SK-N-SH (cell line): ENCODE measurements at regions not wholly inside any gene's neighbourhood (a gene's known extent, or its start where the extent isn't known, plus 50 kb on each side); places are given as distances from the start of the nearest gene placed in this dataset.

ENCODE experiments used
- CTCF ChIA-PET: fragments of 300-600, 350-600 bp; formaldehyde crosslinking; extraction: SDS; loops from one replicate; lab custom pipeline; 2021; lab: Yijun Ruan, JAX
- POLR2A ChIA-PET: fragments of 350-600 bp; sonication (Branson Sonifier 250); formaldehyde crosslinking; extraction: SDS; loops from one replicate; lab custom pipeline; 2020; ENCODE audit warnings: antibody characterized with exemption, inconsistent platforms; lab: Yijun Ruan, JAX
- DNase-seq: peaks from one replicate; pipeline ENCODE4 v3.0.0; 2012
- H2AFZ ChIP-seq: fragments of 200-600 bp; sonication (generic); 2 replicates; pipeline ENCODE4 v1.8.1; 2016; ENCODE audit warnings: antibody characterized with exemption, mild to moderate bottlenecking, low read depth
- H3F3A ChIP-seq: fragments of 200-600 bp; sonication (generic); replicated peaks from 2 replicates; pipeline ENCODE3; 2016; ENCODE audit warnings: antibody characterized with exemption, mild to moderate bottlenecking; ENCODE audit not compliant: insufficient read depth
- H3K27ac ChIP-seq, 2 experiments: fragments of 200-500 bp in 1 of 2; fragments of 200-600 bp in 1 of 2; sonication (Bioruptor generic) in 1 of 2; sonication (generic), shearing (Covaris generic) in 1 of 2; 2 replicates each; pipeline versions ENCODE4 v1.5.1 to v1.6.1; 2014 to 2016; ENCODE audit warnings: low read depth in 2 of 2, inconsistent platforms in 1 of 2, low read length in 1 of 2, mild to moderate bottlenecking in 1 of 2, mixed read lengths in 1 of 2
- H3K27me3 ChIP-seq: fragments of 200-600 bp; sonication (generic), shearing (Covaris generic); 2 replicates; pipeline ENCODE4 v1.6.1; 2016; ENCODE audit warnings: mixed run types; ENCODE audit not compliant: insufficient read depth
- H3K36me3 ChIP-seq, 2 experiments: fragments of 200-500 bp in 1 of 2; fragments of 200-600 bp in 1 of 2; sonication (Bioruptor generic) in 1 of 2; sonication (generic) in 1 of 2; replicated peaks in 1 of 2; 2 replicates each; pipeline versions ENCODE3 to v1.5.1; 2014 to 2016; ENCODE audit warnings: low read length in 1 of 2, mild to moderate bottlenecking in 1 of 2; ENCODE audit not compliant: insufficient read depth in 2 of 2, control insufficient read depth in 1 of 2
- H3K4me1 ChIP-seq, 2 experiments: fragments of 200-500 bp in 1 of 2; fragments of 200-600 bp in 1 of 2; sonication (Bioruptor generic) in 1 of 2; sonication (generic), shearing (Covaris generic) in 1 of 2; 2 replicates each; pipeline versions ENCODE4 v1.5.1 to v1.6.1; 2014 to 2016; ENCODE audit warnings: low read depth in 1 of 2, low read length in 1 of 2, mixed run types in 1 of 2; ENCODE audit not compliant: insufficient read depth in 2 of 2, control insufficient read depth in 1 of 2
- H3K4me2 ChIP-seq: fragments of 200-600 bp; sonication (generic), shearing (Covaris generic); 2 replicates; pipeline ENCODE4 v1.6.1; 2017; ENCODE audit warnings: mixed run types
- H3K4me3 ChIP-seq, 2 experiments: fragments of 200-500 bp in 1 of 2; fragments of 200-600 bp in 1 of 2; sonication (Bioruptor generic) in 1 of 2; sonication (generic), shearing (Covaris generic) in 1 of 2; 2 replicates each; pipeline versions ENCODE4 v1.5.1 to v1.8.1; 2014 to 2016; ENCODE audit warnings: low read depth in 2 of 2, inconsistent platforms in 1 of 2, low read length in 1 of 2, mild to moderate bottlenecking in 1 of 2, mixed read lengths in 1 of 2, moderate library complexity in 1 of 2
- H3K79me2 ChIP-seq: fragments of 200-600 bp; sonication (generic); 2 replicates; pipeline ENCODE4 v1.8.1; 2017; ENCODE audit warnings: mild to moderate bottlenecking; ENCODE audit not compliant: insufficient read depth
- H3K9ac ChIP-seq: fragments of 200-600 bp; sonication (generic); 2 replicates; pipeline ENCODE4 v1.6.1; 2017; ENCODE audit warnings: mixed run types
- H3K9me2 ChIP-seq: fragments of 200-600 bp; sonication (generic); 2 replicates; pipeline ENCODE4 v1.6.1; 2017; ENCODE audit warnings: mixed run types
- H3K9me3 ChIP-seq: fragments of 200-600 bp; sonication (generic); 2 replicates; pipeline ENCODE4 v1.6.1; 2017; ENCODE audit warnings: mixed run types, mild to moderate bottlenecking, moderate library complexity
- H4K20me1 ChIP-seq: fragments of 200-600 bp; sonication (generic); 2 replicates; pipeline ENCODE4 v1.6.1; 2017; ENCODE audit warnings: mild to moderate bottlenecking, mixed run types; ENCODE audit not compliant: insufficient read depth
- CHD2 ChIP-seq: fragments of 150-350 bp; IDR thresholded peaks from 2 replicates; pipeline ENCODE4 v1.6.1; 2018; ENCODE audit warnings: low read length; ENCODE audit not compliant: partially characterized antibody
- ELF1 ChIP-seq: IDR thresholded peaks from 2 replicates; pipeline ENCODE4 v1.4.0; 2012
- EP300 ChIP-seq, 2 experiments: IDR thresholded peaks; 2 replicates each; pipeline versions ENCODE4 v1.4.0 to v1.6.1; 2012; ENCODE audit warnings: borderline replicate concordance in 1 of 2, low read depth in 1 of 2, low read length in 1 of 2
- EZH2phosphoT487 ChIP-seq: fragments of 200-600 bp; sonication (generic); IDR thresholded peaks from 2 replicates; pipeline ENCODE4 v1.6.1; 2017; ENCODE audit warnings: low read depth, mixed run types, mild to moderate bottlenecking, antibody characterized with exemption, moderate library complexity, borderline replicate concordance
- FOSL2 ChIP-seq: IDR thresholded peaks from 2 replicates; pipeline ENCODE4 v1.4.0; 2012; ENCODE audit warnings: low read depth, mild to moderate bottlenecking, moderate library complexity, borderline replicate concordance
- FOXJ3 ChIP-seq: sonication (generic); formaldehyde crosslinking; IDR thresholded peaks from 2 replicates; pipeline ENCODE4 v1.5.1; 2020; ENCODE audit warnings: mild to moderate bottlenecking, missing genetic modification reagents
- FOXM1 ChIP-seq: IDR thresholded peaks from 2 replicates; pipeline ENCODE4 v1.4.0; 2012; ENCODE audit warnings: low read depth, mild to moderate bottlenecking
- GABPA ChIP-seq: IDR thresholded peaks from 2 replicates; pipeline ENCODE4 v1.4.0; 2012; ENCODE audit warnings: low read depth, mild to moderate bottlenecking
- JUND ChIP-seq: IDR thresholded peaks from 2 replicates; pipeline ENCODE4 v1.4.0; 2012
- MEF2A ChIP-seq: IDR thresholded peaks from 2 replicates; pipeline ENCODE4 v1.4.0; 2012; ENCODE audit warnings: low read depth, borderline replicate concordance
- MXI1 ChIP-seq: IDR thresholded peaks from 2 replicates; pipeline ENCODE4 v1.6.1; 2012; ENCODE audit warnings: mild to moderate bottlenecking, low read depth, low read length, improper control_type of control experiment
- RAD21 ChIP-seq: IDR thresholded peaks from 2 replicates; pipeline ENCODE4 v1.6.1; 2012; ENCODE audit warnings: mild to moderate bottlenecking, low read length
- RFX5 ChIP-seq: IDR thresholded peaks from 2 replicates; pipeline ENCODE4 v1.6.1; 2012; ENCODE audit warnings: mild to moderate bottlenecking, improper control_type of control experiment, low read length
- SIN3A ChIP-seq: IDR thresholded peaks from 2 replicates; pipeline ENCODE4 v1.6.1; 2012; ENCODE audit warnings: low read depth, mild to moderate bottlenecking, low read length, moderate library complexity, borderline replicate concordance
- SMC3 ChIP-seq: IDR thresholded peaks from 2 replicates; pipeline ENCODE4 v1.6.1; 2012; ENCODE audit warnings: low read depth, low read length, improper control_type of control experiment
- WGBS: methylation state at CpG from one replicate; pipeline ENCODE4 v1.1.6; 2017; ENCODE audit warnings: low lambda C conversion rate; 5-methylcytosine and 5-hydroxymethylcytosine counted together
- TF ChIP-seq, protein P1 (sequence below): fragments of 150-350 bp; IDR thresholded peaks from 2 replicates; pipeline ENCODE4 v1.6.1; 2017; ENCODE audit warnings: antibody characterized with exemption, low read length, low read depth, borderline replicate concordance
- TF ChIP-seq, protein P2 (sequence below): IDR thresholded peaks from 2 replicates; pipeline ENCODE4 v1.4.0; 2012; ENCODE audit warnings: low read depth, borderline replicate concordance
- TF ChIP-seq, protein P3 (sequence below): IDR thresholded peaks from 2 replicates; pipeline ENCODE4 v1.4.0; 2012; ENCODE audit warnings: low read depth
- TF ChIP-seq, protein P4 (sequence below): fragments of 150-350 bp; IDR thresholded peaks from 2 replicates; pipeline ENCODE4 v1.6.1; 2016; ENCODE audit warnings: mild to moderate bottlenecking, low read depth, low read length
- TF ChIP-seq, protein P5 (sequence below): IDR thresholded peaks from 2 replicates; pipeline ENCODE4; 2012

DNA sequence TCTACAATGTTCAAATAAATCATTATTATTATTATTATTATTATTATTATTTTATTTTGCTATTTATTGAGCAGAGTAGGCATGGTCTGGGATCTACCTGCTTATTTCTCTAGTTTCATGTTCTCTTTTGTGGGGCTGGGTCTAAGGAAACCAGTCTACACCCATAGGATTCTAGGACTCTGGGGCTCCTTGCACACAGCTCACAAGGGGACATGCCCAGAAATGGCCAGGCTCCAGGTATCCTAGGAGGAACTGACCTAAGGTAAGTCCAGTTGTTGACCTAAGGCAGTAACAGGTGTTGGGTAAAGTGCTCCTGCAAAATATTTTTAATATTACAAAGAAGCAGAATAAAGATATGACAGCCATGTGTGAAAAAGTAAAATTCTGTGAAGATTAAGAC, 149.6 kb upstream of the TBL1XR1 start:
- Histone ChIP-seq H4K20me1 (no peaks in the 10 kb centered on the region), H3K27ac (no peak overlapping the region), H3K27me3 (no peaks in the 10 kb centered on the region), H3K79me2 (no peaks in the 10 kb centered on the region), H3K4me1 (peaks cover 7 to 28% of the 10 kb centered on the region in 2 experiments), H3K36me3 (no peaks in the 10 kb centered on the region), H3K4me3 (no peak overlapping the region), H3K9ac (no peak overlapping the region), H3K4me2 (no peak overlapping the region), H2AFZ (no peak overlapping the region), H3K9me2 (no peaks in the 10 kb centered on the region), H3F3A (peaks cover 11% of the 10 kb centered on the region), H3K9me3 (no peaks in the 10 kb centered on the region)
- TF ChIP-seq, protein P1, sequence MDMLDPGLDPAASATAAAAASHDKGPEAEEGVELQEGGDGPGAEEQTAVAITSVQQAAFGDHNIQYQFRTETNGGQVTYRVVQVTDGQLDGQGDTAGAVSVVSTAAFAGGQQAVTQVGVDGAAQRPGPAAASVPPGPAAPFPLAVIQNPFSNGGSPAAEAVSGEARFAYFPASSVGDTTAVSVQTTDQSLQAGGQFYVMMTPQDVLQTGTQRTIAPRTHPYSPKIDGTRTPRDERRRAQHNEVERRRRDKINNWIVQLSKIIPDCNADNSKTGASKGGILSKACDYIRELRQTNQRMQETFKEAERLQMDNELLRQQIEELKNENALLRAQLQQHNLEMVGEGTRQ = no peak
- no peak for TF ChIP-seq MXI1
- no peak for TF ChIP-seq RFX5
- no peak for TF ChIP-seq MEF2A
- no peak for TF ChIP-seq FOXJ3 (CRISPR knock-in tag)
- TF ChIP-seq ELF1 = no peak
- ChIA-PET CTCF (no interaction called here), POLR2A (no interaction called here)
- no peak for DNase-seq

DNA sequence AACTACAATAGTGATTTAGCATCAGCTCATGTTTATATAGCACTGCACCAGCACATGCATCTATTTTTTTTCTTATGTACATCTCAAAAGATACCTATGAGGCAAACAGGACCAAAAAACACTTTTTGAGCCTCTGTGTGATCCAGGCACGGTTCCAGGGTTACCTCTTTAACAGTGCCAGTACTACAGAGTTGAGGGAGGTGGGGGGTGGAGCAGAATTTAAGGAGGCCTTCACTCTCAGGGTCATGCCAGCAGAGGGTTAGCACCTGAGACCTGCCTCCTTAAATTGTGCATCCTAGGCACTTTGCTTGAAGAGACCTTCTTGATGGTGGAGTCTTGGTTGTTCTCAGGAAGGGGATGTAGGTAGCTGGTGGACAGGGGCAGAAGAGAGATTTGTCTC, 150.3 kb upstream of the TBL1XR1 start:
- Histone ChIP-seq H3K9ac (no peak overlapping the region), H3K4me1 (peaks cover 7 to 28% of the 10 kb centered on the region in 2 experiments), H3K4me3 (no peak overlapping the region), H3K79me2 (no peaks in the 10 kb centered on the region), H3K27me3 (no peaks in the 10 kb centered on the region), H3K9me3 (no peaks in the 10 kb centered on the region; the same call in 1 of the 2 replicates), H3K36me3 (no peaks in the 10 kb centered on the region), H3K27ac (no peak overlapping the region), H3K4me2 (no peak overlapping the region), H3F3A (peaks cover 11% of the 10 kb centered on the region), H3K9me2 (no peaks in the 10 kb centered on the region), H4K20me1 (no peaks in the 10 kb centered on the region), H2AFZ (no peak overlapping the region)
- CTCF ChIA-PET = no interaction called here
- TF ChIP-seq, protein P2, sequence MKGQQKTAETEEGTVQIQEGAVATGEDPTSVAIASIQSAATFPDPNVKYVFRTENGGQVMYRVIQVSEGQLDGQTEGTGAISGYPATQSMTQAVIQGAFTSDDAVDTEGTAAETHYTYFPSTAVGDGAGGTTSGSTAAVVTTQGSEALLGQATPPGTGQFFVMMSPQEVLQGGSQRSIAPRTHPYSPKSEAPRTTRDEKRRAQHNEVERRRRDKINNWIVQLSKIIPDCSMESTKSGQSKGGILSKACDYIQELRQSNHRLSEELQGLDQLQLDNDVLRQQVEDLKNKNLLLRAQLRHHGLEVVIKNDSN = no peak
- no peak for TF ChIP-seq EZH2phosphoT487
- TF ChIP-seq JUND = no peak
- TF ChIP-seq RAD21 = no peak
- no peak for TF ChIP-seq FOSL2
- no peak for TF ChIP-seq EP300 (IDR thresholded peaks at IDR 0.05; ENCODE audit: borderline replicate concordance in 1 of 2, low read depth in 1 of 2, low read length in 1 of 2)
- no peak for TF ChIP-seq MEF2A
- TF ChIP-seq FOXM1 = no peak
- no peak for TF ChIP-seq RFX5
- TF ChIP-seq, protein P3, sequence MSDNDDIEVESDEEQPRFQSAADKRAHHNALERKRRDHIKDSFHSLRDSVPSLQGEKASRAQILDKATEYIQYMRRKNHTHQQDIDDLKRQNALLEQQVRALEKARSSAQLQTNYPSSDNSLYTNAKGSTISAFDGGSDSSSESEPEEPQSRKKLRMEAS = no peak
- no peak for TF ChIP-seq SMC3
- no peak for TF ChIP-seq GABPA
- no peak for TF ChIP-seq SIN3A
- TF ChIP-seq, protein P4, sequence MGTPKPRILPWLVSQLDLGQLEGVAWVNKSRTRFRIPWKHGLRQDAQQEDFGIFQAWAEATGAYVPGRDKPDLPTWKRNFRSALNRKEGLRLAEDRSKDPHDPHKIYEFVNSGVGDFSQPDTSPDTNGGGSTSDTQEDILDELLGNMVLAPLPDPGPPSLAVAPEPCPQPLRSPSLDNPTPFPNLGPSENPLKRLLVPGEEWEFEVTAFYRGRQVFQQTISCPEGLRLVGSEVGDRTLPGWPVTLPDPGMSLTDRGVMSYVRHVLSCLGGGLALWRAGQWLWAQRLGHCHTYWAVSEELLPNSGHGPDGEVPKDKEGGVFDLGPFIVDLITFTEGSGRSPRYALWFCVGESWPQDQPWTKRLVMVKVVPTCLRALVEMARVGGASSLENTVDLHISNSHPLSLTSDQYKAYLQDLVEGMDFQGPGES = no peak
- TF ChIP-seq, protein P5, sequence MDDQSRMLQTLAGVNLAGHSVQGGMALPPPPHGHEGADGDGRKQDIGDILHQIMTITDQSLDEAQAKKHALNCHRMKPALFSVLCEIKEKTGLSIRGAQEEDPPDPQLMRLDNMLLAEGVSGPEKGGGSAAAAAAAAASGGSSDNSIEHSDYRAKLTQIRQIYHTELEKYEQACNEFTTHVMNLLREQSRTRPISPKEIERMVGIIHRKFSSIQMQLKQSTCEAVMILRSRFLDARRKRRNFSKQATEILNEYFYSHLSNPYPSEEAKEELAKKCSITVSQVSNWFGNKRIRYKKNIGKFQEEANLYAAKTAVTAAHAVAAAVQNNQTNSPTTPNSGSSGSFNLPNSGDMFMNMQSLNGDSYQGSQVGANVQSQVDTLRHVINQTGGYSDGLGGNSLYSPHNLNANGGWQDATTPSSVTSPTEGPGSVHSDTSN = no peak
- no peak for TF ChIP-seq CHD2
- DNase-seq = no peak
- POLR2A ChIA-PET = no interaction called here
- 91% methylated on average over 1 of the region's 1 CpG for WGBS
